NCI-H460 (cell line): ENCODE measurements at regions not wholly inside any gene's neighbourhood (a gene's known extent, or its start where the extent isn't known, plus 50 kb on each side); places are given as distances from the start of the nearest gene placed in this dataset.

Source experiments
- DNase-seq: peaks from one replicate; pipeline ENCODE4 v3.0.0-alpha.2; 2016; ENCODE audit warnings: low read depth; ENCODE audit errors: extremely low read depth

DNA sequence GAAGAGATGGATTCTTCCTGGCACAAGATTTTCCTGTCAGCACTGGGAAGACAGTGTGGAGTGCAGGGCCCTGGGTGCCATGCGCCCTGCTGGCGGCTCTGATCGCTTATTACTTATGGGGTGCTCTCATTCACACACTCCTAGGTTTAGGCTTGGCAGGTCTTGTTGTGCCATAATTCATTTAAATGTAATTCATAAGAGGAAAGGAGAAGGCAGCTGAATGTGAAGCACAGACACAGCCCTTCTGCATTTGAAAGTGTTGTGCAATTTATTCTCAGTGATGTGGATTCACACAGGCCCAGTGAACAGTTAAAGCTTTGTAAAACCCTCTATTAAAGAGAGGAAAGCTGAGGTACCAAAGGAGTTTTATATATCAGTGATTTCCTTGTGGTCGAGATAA is 249.7 kb downstream of the C4orf33 start:
- no peak for DNase-seq

DNA sequence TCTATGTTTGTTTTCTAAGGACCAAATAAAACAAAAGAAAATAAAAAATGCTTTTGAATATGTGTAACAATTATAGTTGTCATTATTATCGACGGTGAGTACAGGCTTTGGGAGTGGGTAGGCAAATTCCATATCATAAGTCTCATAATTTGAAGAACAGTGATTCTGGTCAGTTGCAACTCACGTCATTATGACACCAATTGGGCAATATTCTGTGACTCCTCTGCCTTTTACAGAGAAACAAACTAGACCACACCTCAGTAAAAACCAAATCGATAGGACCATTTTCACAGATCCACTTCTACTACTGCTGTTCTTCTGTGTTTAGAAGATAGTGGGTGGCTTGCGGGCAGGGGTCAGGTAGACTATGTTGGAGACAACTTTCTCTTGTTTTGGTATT is 250.1 kb downstream of the C4orf33 start:
- no peak for DNase-seq

DNA sequence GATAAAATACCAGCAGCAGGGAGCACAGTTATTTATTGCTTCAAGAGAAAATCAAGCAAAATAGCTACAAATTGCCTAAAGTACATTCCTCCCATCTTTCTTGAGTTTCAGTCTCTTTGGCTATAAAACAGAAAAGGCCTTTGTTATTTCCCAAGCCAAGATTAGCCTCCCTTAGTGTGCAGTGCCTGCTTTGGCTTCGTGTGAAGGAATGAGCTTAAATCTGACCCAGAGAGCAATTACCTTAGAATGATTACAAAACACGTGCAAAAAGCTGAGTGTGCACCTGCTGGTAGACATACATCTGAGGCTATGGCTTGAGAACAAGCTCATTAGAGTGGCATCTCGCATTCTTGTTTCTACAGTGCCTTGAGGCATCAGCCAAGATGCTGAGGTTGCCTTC is 250.8 kb downstream of the C4orf33 start:
- no peak for DNase-seq

DNA sequence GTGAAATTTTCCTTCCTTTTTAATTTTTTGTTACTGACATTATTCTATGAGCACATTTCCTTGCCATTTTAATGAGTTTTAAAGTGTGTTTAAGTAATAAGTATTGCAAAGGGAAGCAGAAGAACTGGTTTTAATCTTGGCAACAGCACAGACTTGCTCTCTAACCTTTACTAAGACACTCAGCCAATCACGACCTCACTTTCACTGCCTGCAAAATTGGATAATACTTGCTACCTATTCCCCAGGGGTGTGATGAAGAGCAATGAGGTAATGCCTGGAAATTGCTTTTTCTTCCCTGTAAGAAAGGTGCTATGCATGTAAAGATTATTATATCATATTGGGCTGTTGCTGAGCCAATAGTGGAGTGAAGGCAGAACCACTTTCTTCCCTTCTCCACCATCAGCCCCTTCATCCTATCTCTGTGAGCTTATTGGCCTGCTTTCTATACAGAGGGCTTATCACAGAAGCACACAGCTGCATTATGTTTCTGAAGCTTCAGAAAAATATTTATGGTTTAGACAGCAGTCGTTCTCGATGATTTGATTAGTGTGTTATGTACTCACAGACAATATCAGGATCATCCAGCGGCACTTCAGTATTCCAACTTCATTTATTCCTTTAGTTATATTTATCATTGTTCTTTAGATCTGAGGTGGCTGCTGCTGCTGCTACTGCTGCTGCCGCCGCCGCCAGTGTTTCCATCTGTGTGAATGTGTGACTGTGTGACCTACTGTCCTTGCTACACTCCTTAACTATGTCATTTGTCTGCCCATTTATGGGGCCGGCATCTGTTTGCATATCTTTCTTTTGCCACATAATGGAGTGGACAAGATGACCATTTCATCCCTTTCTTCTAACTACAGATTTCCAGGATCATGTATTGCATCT is 255.1 kb downstream of the C4orf33 start:
- DNase-seq = no peak

DNA sequence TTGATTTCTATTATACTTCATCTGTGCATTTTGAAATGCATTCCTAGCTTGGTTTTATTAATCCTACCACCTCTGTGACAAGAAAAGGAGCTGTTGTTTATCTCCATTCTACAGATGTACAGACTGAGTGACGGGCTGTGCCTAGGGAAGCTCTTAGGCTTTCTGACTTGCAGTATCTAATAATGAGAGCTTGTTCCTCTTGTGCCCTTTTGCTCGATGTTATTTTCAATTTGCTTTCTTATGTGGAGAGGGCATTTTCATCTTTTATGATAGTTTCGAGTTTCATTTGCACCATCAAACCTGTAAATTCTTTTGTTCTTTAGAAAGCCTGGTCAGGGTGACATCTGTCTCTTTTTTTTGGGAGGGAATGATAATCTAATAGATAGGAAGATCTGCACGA is 256.5 kb downstream of the C4orf33 start:
- DNase-seq = no peak

DNA sequence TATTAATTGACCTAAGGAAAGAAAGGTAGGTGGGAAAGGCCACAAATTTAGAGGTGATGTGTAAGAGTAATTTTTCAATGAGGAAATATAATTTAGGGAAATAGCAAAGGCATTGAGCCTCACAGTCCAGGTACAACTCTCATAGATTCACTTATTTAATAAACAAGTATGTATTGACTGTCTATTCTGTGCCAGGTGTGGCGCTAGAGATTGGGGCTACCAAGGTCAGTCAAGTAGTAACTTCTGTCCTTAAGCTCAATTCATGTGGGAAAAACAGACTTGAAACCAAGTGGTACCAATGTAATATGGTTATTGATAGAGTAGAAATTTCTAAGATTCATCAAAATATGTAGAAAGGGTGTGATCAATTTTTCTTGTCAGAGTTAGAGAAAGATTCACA is 257.5 kb downstream of the C4orf33 start:
- DNase-seq = no peak

DNA sequence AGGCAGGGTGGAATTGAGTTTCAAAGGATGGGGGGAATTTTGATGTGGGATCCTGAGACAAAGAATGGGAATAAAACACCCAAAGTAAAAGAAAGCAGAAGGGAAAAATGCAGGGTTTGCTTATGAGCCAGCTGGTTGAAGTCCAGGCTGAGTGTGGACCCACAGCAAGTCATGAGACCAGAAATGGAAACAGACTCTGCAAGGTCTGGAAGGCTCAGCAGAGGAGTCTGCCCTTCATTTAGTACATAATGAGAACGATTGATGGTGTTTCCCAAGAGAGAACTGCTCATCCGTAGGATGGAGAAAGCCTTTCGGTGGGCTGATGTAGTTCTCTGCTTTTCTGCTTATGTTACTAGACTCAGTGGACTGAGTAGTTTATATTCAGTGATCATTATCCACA is 259.1 kb downstream of the C4orf33 start:
- no peak for DNase-seq

DNA sequence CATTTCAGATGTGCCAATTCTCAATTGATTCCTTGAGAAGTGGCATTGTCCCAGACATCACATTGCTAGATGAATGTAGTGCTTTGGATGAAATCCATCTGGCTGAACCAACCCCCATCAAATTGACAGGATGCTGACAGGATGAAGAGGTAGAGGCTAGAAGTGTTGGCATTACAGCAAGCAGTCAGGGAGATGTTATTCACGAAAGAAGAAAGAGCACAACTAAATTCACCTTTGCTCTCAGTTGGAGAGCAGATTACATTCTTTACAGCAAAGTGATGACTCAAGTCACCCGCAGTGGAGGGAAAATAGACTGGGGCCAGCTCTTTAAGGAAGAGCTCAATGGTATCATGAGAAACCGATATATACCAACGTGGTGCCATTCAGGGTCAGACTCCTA is 259.6 kb downstream of the C4orf33 start:
- DNase-seq = no peak

DNA sequence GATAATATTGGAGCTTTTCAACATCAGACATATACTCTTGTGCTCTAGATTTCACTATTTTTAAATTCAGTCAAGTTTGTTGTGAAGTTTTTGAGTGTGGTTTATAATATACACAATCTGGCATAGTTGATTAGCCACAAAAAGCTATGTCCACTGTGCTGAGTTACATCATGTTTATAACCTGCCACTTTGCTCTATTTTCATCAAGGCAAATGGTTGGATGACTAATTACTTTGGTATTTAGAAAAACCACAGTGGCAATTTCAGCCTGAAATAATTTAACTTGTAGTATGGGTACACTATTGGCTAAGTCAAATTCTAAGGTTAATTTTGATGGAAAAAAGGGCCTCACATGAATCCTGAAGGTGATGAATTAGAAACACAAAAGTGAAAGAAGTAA is 262.6 kb downstream of the C4orf33 start:
- no peak for DNase-seq

DNA sequence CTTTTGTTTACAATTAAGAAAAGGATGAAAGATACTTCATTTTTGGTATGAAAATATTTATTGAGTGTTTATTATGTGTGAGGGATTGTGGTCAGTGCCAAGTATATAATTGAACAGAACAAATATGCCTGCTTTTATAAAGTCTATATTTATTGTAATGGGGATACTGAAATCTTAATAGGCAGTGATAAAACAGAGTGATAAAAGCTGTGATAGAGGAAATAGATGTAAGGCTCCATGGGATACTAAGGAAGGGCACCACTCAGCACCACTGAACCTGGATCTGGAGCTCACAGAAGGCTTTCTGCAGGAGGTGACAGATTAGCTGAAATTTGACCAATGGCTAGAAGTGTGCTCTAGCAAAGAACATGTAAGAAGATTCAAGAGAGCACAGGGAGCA is 263.5 kb downstream of the C4orf33 start:
- no peak for DNase-seq

DNA sequence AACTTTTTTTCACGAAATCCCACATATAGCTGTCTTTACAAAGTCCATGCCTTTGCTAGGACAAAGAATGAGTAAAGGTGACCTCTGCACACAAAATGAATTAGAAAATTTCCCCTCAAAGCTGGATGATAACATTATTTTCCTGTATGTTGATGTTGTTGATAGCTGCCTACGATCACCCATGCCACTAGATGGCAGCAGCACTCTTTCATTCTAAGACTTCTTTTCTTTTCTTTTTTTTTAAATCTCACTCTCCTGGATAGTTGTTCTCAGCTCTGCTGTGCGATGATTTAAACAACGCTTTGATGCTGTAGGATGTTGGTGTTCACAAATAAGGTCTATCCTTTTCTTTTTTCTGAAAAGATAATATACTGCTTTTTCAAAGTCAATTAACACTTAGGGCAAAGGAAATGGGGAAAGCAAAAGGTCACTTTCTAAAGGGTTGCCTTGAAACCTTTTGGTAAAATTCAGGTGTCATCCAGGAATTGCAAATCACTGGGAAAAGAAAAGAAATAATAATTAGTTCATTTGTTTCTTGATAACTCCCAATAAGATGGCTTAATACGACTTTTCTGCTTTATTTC is 266.8 kb downstream of the C4orf33 start:
- DNase-seq = peak; percentile 66

DNA sequence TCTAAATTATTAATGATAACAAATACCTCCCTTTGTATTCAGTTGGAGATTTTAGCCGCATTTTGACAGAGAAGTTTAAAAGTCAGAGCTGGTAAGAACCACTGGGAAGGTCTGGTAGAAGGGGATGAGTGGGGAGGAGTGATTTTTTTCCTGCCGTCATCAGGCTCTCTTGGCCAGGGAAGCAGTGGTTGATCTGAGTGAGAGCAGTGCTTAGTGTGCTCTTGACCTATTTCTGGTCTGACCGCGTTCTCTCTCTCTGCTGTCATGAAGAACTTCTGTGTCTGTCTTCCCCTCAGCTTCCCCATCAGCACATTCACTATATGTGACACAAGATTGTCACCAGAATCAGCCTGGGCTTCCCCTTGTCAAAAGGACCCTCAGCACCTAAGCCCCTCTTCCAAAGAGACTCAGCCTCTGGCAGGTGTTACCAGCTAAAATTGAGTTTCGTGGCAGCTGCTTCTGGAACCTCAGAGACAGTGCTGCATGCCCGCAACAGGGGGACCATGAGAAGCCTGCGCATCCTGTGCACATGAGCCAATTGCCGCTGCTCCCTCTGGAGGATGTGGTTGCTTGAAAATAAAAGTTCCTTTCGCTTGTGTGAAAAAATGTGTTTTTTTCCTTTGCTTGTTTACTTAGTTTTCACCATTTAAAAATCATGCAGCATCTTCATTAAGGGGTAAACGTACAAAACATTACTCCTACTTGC is 268.9 kb downstream of the C4orf33 start:
- no peak for DNase-seq

DNA sequence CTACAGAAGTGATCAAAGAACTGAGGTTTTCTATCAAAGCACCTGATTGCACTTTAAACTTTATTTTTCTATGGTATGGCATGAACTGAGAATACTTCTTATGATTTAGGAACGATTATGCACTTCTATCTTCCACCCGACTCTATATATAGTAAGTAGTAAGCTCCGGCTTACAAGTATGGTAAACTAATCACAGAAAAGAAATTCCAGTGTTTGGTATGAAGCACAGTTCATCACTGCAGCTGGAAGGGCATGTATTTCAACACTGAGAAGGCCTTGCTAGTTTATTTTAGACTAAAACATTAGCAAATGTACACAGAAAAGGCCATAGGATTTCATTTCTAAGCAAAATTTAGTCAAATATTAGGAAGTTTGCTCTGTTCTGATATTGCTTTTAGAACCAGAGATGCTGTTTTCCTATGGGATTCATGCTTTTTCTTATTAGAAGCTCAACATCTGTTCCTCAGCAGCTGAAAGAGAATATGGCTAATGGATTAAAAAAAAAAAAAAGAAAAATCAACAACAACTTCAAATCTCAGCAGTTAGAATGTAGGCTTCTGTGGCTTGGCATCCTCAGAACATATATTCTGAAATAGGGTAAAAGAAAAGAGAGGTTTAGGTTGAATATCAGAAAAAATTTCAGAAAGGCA is 273.5 kb downstream of the C4orf33 start:
- DNase-seq = no peak

DNA sequence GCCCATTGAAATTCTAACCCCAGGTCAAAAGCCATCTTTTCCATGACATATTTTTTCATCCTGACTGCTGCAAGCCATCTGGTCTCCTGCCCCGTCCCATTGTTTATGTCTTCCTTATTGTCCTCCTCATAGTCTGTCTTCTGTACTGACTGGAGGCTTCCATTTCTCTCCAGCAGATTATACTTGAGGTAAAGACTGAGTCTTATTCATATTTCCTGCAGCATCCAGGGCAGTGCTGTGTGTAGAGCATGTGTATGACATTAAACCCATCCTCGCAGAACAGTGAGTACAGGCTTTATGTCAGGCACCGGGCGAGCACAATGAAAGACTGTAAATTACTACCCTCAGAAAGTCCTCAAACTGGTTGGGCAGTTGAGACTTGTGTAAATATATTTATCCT is 275.1 kb downstream of the C4orf33 start:
- no peak for DNase-seq

DNA sequence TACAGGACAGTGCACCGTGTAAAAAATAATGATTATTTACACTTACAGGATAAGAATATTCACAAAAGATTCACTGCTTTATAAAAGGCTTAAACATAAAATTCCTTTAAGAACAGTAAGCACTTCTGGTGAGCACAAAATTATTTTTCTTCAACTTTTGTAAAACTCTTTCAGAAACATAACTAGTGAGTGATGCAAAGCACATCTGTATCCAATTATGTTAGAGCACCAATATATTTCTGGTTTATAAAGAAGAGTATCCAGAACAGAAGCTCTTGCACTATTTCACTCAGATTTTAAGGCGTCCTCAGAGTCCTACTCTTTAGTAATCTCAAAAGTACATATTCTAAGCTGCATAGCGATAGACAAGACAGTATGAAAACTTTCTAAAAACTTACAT is 276.0 kb downstream of the C4orf33 start:
- DNase-seq = no peak

DNA sequence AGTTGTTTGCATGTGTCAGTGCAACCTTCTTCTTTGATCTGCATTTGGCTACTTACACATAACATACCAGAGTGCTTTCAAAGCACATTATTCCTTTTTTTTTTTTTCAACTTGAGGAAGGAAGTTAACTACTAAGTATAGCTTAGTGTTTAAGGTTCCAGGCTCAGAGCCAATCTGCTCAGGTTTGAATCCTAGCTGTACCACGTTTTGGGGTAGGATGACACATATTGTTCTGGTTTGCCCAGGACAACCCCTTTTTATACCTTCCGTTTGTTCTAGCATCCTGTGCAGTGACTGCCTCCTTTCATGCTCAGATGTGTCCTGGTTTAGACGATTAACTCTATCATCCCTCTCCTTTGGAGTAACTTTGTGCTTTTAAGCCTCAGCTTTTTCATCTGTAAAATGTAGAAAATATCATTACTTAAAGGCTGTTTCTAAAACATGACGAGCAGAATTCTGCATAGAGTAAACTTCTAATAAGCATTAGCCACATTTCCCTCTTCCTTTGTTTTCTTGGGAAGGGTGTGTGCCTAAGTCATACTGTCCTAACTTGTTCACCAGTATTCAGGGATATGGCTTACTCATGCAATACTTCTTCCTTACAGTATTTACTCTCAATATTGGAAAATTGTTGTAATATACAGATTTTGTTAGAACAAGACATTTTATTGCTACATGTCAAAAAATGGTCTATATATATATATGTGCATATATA is 281.3 kb downstream of the C4orf33 start:
- DNase-seq = no peak

DNA sequence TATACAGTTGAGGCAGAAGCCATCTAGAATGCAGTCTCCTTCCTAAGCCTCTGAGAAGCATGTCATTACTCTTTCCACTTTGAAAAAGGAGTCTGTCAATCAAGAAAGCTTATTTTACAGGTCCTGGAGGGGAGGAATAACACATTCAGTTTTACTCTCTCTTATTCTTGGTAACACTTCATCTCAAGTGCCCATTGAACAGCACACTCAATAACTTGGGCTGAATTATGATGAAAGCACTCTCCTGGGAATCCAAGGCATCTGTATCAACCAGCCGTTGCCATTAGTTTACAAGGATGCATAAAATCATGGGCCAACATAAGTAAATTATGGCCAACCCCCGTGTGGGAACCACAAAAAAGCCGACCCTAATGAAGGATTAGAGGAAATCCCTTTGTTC is 282.4 kb downstream of the C4orf33 start:
- DNase-seq = no peak

DNA sequence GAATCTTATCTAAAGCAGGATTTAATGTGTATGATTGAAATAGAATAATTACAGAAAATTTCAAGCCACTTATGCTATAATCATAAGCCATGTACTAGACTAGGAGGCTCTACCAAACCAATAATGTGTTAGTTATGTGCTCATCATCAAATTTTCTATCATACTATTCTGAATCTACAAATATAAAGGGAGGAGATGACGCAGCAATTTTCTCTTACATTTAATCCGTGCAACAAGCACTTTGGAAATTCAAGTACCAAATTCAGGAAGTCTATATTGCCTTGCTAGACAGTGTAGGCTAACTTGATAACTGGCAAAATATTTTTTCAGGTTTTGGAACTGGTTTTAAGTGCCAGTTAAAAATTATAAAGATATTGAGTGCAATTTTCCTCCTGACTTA is 283.5 kb downstream of the C4orf33 start:
- no peak for DNase-seq

DNA sequence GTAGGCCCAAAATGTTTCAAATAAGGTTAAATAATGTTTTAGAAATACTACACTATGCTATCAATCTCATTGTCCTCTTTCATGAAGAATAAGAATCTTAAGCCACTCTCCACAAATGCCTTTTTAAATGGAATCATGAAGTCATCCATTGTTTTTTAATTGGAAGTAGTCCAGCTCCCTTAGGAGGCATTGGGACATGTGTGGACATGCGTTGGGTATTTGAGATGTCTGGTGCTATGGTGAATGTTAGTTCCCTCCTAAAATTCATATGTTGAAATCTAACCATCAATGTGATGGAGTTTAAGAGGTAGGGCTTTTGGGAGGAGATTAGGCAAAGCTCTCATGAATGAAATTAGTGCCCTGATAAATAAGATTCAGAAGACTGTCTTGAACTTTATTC is 289.0 kb downstream of the C4orf33 start:
- no peak for DNase-seq

DNA sequence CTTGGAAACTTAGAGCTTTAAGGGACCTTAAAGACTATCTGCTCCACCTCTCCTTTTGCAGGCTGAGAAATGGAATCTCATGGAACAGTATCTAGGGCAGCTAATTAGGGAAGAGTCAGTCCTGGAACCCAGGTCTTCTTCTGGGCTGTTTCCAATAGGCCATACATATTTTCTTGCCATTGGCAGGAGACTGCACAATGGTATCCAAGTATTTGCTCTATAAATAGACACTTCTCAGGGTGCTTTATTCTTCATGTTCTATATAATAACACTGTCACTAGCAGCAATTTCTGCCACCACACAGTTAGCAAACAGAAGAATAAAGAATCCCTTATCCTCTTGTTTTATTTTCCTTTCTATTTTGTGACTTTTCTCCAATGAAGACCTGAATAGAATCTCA is 291.7 kb downstream of the C4orf33 start:
- no peak for DNase-seq

DNA sequence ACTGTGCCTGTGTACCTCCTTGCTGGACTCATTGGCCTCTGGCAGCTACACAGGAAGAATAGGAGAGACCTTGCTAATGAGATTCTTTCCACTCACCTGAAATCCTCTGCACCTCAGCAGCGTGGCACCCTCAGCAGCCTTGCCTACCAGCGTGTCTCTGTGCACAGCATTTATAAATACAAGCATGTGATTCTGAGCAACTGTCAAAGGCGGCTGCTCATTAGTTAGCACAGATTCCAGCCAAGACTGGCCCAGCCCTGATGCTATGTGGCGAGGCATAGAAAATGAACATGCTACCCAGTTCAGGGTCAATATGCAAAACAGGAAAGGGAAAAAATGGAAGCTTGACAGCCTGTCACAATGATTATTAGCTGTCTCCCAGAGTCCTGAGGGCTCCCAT is 298.0 kb downstream of the C4orf33 start:
- no peak for DNase-seq
